ENCODE measurements at regions not wholly inside any gene's neighbourhood (a gene's known extent, or its start where the extent isn't known, plus 50 kb on each side); places are given as distances from the start of the nearest gene placed in this dataset.
"Not testable (repeated sequence)": the region's sequence is repeated elsewhere in the genome, so short reads cannot be mapped to it uniquely, and the experiment has no call there.

DNA sequence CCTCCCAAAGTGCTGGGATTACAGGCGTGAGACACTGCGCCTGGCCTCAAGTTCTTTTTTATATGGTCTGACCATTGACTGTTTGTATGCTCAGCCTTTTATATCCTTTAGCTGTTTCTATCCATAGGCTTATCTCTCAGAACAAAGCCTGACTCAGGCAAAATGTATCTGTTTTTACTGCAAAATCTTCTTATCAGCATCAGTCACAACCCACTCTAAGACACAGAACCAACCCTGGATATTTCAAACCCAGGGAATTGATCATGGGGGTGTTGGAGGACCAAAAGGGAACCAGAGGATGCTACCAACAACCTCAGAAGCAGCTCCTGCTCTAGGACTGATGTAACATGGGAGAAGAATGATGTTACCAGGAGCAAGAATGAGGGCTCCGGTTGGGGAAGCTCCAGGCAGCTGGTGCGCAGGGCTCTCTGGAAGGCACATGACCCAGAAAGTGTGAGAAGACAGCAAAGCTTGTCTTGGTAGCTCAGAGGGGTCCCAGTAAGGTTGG is 75.3 kb upstream of the NCK2 start:
- Histone ChIP-seq H2AFZ (ENCODE audit: low read length) (no peak overlapping the region), H3K9ac (ENCODE audit: low read depth, low read length, poor library complexity, severe bottlenecking) (no peak overlapping the region), H3K4me1 (ENCODE audit: insufficient read depth, low read length, poor library complexity, severe bottlenecking) (no peaks in the 10 kb centered on the region), H3K36me3 (ENCODE audit: insufficient read depth, low read length) (no peaks in the 10 kb centered on the region), H3F3A (ENCODE audit: low read depth) (no peaks in the 10 kb centered on the region), H4K20me1 (ENCODE audit: insufficient read depth, low read length, poor library complexity, severe bottlenecking) (no peaks in the 10 kb centered on the region), H3K4me2 (ENCODE audit: low read depth, low read length, poor library complexity, severe bottlenecking) (no peak overlapping the region), H3K4me3 (ENCODE audit: low read length, poor library complexity, severe bottlenecking) (no peak overlapping the region), H3K79me2 (ENCODE audit: insufficient read depth, low read length) (no peaks in the 10 kb centered on the region), H3K9me2 (replicated peaks; ENCODE audit: low read depth, low read length) (no peaks in the 10 kb centered on the region), H3K9me3 (ENCODE audit: insufficient read depth, low read depth, low read length) (peaks cover 9% of the 10 kb centered on the region), H3K27me3 (ENCODE audit: insufficient read depth, low read length, poor library complexity, severe bottlenecking) (no peaks in the 10 kb centered on the region)
- TF ChIP-seq, protein P1, sequence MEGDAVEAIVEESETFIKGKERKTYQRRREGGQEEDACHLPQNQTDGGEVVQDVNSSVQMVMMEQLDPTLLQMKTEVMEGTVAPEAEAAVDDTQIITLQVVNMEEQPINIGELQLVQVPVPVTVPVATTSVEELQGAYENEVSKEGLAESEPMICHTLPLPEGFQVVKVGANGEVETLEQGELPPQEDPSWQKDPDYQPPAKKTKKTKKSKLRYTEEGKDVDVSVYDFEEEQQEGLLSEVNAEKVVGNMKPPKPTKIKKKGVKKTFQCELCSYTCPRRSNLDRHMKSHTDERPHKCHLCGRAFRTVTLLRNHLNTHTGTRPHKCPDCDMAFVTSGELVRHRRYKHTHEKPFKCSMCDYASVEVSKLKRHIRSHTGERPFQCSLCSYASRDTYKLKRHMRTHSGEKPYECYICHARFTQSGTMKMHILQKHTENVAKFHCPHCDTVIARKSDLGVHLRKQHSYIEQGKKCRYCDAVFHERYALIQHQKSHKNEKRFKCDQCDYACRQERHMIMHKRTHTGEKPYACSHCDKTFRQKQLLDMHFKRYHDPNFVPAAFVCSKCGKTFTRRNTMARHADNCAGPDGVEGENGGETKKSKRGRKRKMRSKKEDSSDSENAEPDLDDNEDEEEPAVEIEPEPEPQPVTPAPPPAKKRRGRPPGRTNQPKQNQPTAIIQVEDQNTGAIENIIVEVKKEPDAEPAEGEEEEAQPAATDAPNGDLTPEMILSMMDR (conservative IDR thresholded peaks at IDR 0.05; ENCODE audit: low read length), result no peak
- no peak for TF ChIP-seq EZH2phosphoT487 (IDR thresholded peaks at IDR 0.05; ENCODE audit: borderline replicate concordance)

DNA sequence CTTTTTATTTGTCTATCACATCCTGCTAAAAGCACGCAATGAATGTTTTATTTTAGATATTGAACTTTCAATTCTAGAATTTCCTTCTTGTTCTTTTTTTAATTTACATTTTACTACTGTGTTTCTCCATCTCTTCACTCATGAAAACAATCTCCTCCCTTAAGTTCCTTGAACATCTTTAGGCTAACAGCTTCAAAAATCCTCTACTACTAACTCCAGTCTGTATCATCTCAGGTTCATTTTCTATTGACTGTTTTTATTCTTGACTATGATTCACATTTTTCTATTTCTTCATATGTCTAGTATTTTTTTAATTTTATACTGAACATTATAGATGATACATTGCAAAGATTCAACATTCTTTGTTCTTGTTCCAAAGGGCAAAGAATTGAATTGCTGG is 79.2 kb upstream of the NCK2 start:
- H3K4me3 ChIP-seq (ENCODE audit: low read length, poor library complexity, severe bottlenecking), result no peak overlapping the region
- no peaks in the 10 kb centered on the region for H3K9me2 ChIP-seq (replicated peaks; ENCODE audit: low read depth, low read length)
- H3K79me2 ChIP-seq (ENCODE audit: insufficient read depth, low read length), result no peaks in the 10 kb centered on the region
- no peaks in the 10 kb centered on the region for H4K20me1 ChIP-seq (ENCODE audit: insufficient read depth, low read length, poor library complexity, severe bottlenecking)
- no peak overlapping the region for H3K9ac ChIP-seq (ENCODE audit: low read depth, low read length, poor library complexity, severe bottlenecking)
- TF ChIP-seq, protein P1 (conservative IDR thresholded peaks at IDR 0.05; ENCODE audit: low read length), result no peak
- TF ChIP-seq EZH2phosphoT487 (IDR thresholded peaks at IDR 0.05; ENCODE audit: borderline replicate concordance), result no peak
- H2AFZ ChIP-seq (ENCODE audit: low read length), result no peak overlapping the region
- H3K4me2 ChIP-seq (ENCODE audit: low read depth, low read length, poor library complexity, severe bottlenecking), result no peak overlapping the region
- no peaks in the 10 kb centered on the region for H3F3A ChIP-seq (ENCODE audit: low read depth)
- peaks cover 9% of the 10 kb centered on the region for H3K9me3 ChIP-seq (ENCODE audit: insufficient read depth, low read depth, low read length)
- H3K36me3 ChIP-seq (ENCODE audit: insufficient read depth, low read length), result no peaks in the 10 kb centered on the region
- H3K4me1 ChIP-seq (ENCODE audit: insufficient read depth, low read length, poor library complexity, severe bottlenecking), result no peaks in the 10 kb centered on the region
- no peaks in the 10 kb centered on the region for H3K27me3 ChIP-seq (ENCODE audit: insufficient read depth, low read length, poor library complexity, severe bottlenecking)

DNA sequence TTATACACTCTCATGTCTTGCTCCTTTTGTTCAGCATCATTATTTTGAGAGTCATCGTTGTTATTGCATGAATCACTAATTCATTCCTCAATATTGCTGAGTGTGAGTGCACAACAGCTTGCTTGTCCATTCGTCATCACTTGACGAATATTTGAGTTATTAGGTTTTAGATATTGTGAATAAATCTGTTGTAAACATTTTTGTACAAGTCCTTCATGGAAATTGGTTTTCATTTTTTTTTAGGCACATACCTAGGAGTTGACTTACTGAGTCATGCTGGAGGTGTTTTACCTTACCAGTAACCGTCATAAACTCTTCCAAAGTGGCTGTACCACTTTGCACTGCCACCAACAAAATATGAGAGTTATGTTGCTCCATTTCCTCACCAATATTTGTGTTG is 84.2 kb upstream of the NCK2 start:
- H3K27me3 ChIP-seq (ENCODE audit: insufficient read depth, low read length, poor library complexity, severe bottlenecking), result no peaks in the 10 kb centered on the region
- no peaks in the 10 kb centered on the region for H3F3A ChIP-seq (ENCODE audit: low read depth)
- no peak overlapping the region for H3K4me2 ChIP-seq (ENCODE audit: low read depth, low read length, poor library complexity, severe bottlenecking)
- H3K79me2 ChIP-seq (ENCODE audit: insufficient read depth, low read length), result no peaks in the 10 kb centered on the region
- no peak overlapping the region for H3K9ac ChIP-seq (ENCODE audit: low read depth, low read length, poor library complexity, severe bottlenecking)
- TF ChIP-seq, protein P1 (conservative IDR thresholded peaks at IDR 0.05; ENCODE audit: low read length), result no peak
- TF ChIP-seq EZH2phosphoT487 (IDR thresholded peaks at IDR 0.05; ENCODE audit: borderline replicate concordance), result no peak
- no peaks in the 10 kb centered on the region for H3K36me3 ChIP-seq (ENCODE audit: insufficient read depth, low read length)
- no peaks in the 10 kb centered on the region for H4K20me1 ChIP-seq (ENCODE audit: insufficient read depth, low read length, poor library complexity, severe bottlenecking)
- no peaks in the 10 kb centered on the region for H3K4me1 ChIP-seq (ENCODE audit: insufficient read depth, low read length, poor library complexity, severe bottlenecking)
- no peaks in the 10 kb centered on the region for H3K9me2 ChIP-seq (replicated peaks; ENCODE audit: low read depth, low read length)
- no peak overlapping the region for H2AFZ ChIP-seq (ENCODE audit: low read length)
- H3K9me3 ChIP-seq (ENCODE audit: insufficient read depth, low read depth, low read length), result peaks cover 8% of the 10 kb centered on the region
- no peak overlapping the region for H3K4me3 ChIP-seq (ENCODE audit: low read length, poor library complexity, severe bottlenecking)

DNA sequence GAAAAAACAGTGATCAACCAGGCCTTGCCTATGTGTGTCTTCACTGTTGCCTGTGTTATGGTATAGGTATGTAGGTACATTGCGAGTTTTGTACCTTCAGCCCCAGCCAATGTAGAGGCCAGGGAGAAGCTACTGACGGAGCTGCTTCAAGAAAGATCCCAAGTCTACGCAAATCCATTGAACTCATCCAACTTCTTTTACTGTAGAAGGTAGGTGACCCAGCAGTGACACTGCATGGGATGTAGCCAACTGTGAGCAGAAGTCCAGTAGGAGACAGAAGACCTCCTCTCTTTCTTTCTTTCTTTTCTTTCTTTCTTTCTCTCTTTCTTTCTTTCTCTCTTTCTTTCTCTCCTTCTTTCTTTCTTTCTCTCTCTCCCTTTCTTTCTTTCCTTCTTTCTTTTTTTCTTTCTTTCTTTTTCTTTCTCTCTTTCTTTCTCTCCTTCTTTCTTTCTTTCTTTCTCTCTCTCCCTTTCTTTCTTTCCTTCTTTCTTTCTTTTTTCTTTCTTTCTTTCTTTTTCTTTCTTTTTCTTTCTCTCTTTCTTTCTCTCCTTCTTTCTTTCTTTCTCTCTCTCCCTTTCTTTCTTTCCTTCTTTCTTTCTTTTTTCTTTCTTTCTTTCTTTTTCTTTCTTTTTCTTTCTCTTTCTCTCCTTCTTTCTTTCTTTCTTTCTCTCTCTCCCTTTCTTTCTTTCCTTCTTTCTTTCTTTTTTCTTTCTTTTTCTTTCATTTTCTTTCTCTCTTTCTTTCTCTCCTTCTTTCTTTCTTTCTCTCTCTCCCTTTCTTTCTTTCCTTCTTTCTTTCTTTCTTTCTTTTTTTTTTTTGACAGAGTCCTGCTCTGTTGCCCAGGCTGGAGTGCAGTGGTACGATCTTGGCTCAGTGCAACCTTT is 88.7 kb upstream of the NCK2 start:
- H3K4me3 ChIP-seq (ENCODE audit: low read length, poor library complexity, severe bottlenecking); H3K9me2 ChIP-seq (replicated peaks; ENCODE audit: low read depth, low read length); H3K4me1 ChIP-seq (ENCODE audit: insufficient read depth, low read length, poor library complexity, severe bottlenecking); H2AFZ ChIP-seq (ENCODE audit: low read length); H3K4me2 ChIP-seq (ENCODE audit: low read depth, low read length, poor library complexity, severe bottlenecking); H3K79me2 ChIP-seq (ENCODE audit: insufficient read depth, low read length); H3K36me3 ChIP-seq (ENCODE audit: insufficient read depth, low read length); H3K27me3 ChIP-seq (ENCODE audit: insufficient read depth, low read length, poor library complexity, severe bottlenecking); H3K9ac ChIP-seq (ENCODE audit: low read depth, low read length, poor library complexity, severe bottlenecking); H3F3A ChIP-seq (ENCODE audit: low read depth); H4K20me1 ChIP-seq (ENCODE audit: insufficient read depth, low read length, poor library complexity, severe bottlenecking); H3K9me3 ChIP-seq (ENCODE audit: insufficient read depth, low read depth, low read length): not testable (repeated sequence)
